Transverse colon (tissue), 4 donors: ENCODE measurements at regions not wholly inside any gene's neighbourhood (a gene's known extent, or its start where the extent isn't known, plus 50 kb on each side); places are given as distances from the start of the nearest gene placed in this dataset.

Experiments
- POLR2AphosphoS5 ChIP-seq, 3 donors: sonication (generic); formaldehyde crosslinking; IDR thresholded peaks; one replicate each; pipeline ENCODE4 v1.6.1; 2016; ENCODE audit warnings: antibody characterized with exemption in 3 of 3
- TF ChIP-seq, protein P1 (sequence below), 5 experiments: fragments of 200-600 bp in 3 of 5; fragments of 450-650 bp in 2 of 5; sonication (generic) in 3 of 5; IDR thresholded peaks; 1 replicate in 2 of 5; 2 replicates in 3 of 5; pipeline ENCODE4 v1.5.1; 2016 to 2017; ENCODE audit warnings: antibody characterized with exemption in 5 of 5, inconsistent platforms in 3 of 5, mild to moderate bottlenecking in 2 of 5, moderate library complexity in 1 of 5

GRCh38 chr12:125214289-125214688, 149.1 kb downstream of the AACS start:
- no peak for TF ChIP-seq POLR2AphosphoS5 (IDR thresholded peaks at IDR 0.05)
- TF ChIP-seq, protein P1, sequence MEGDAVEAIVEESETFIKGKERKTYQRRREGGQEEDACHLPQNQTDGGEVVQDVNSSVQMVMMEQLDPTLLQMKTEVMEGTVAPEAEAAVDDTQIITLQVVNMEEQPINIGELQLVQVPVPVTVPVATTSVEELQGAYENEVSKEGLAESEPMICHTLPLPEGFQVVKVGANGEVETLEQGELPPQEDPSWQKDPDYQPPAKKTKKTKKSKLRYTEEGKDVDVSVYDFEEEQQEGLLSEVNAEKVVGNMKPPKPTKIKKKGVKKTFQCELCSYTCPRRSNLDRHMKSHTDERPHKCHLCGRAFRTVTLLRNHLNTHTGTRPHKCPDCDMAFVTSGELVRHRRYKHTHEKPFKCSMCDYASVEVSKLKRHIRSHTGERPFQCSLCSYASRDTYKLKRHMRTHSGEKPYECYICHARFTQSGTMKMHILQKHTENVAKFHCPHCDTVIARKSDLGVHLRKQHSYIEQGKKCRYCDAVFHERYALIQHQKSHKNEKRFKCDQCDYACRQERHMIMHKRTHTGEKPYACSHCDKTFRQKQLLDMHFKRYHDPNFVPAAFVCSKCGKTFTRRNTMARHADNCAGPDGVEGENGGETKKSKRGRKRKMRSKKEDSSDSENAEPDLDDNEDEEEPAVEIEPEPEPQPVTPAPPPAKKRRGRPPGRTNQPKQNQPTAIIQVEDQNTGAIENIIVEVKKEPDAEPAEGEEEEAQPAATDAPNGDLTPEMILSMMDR (IDR thresholded peaks at IDR 0.05), result no peak
